IPS-NIHi11 (cell line): ENCODE measurements at regions not wholly inside any gene's neighbourhood (a gene's known extent, or its start where the extent isn't known, plus 50 kb on each side); places are given as distances from the start of the nearest gene placed in this dataset.

Source experiments
- DNase-seq: peaks from one replicate; pipeline ENCODE4 v3.0.0; 2012; ENCODE audit warnings: mixed read lengths, low spot score

DNA sequence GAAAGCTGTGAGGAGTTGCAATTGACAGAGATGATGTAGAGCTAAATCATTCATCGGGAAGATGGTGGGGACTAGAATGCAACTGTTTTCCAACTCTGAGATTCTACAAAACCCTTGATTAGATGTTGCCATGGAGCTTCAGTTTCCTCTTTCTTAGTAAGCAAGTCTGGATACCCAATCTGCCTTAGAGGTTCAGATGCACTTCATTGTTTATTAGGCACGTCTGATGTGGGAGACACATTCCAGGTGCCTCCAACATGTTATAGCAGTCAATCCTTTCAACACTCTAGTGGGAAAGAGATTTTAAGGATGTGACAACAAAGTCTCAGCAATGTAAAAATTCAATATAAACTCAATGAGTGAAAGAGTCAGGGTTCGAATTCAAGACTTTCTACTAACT is 291.3 kb upstream of the PHYHIPL start:
- no peak for DNase-seq

DNA sequence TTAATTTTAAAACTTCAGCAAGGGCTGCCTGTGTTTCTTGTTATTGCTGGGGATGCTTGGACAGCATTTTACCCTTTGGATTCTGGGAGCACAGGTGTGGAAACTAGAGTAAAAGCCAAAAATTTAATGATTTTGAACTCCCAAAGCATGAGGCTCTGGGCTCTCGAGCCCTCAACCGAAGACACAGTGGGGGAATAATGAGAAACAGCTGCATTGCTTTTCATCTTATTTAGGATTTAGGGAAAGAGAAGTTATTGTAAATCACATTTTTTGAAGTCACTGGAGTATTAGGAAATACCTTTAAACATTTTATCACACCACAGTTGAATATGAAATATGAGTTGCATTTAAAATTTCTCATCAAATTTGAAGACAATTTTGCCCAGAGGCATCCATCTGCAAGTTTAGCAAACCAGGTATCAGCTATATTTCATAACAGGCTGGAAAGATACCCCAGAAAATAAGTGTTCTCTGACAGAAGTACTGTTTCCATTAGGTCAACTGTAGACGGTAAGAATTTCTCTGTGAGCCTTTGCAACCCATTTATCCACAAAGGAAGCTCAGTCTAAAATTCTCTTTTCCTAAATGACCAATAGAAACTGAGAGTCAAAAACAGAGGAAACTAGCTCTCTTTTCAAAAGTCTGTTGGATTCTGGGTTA is 290.6 kb upstream of the PHYHIPL start:
- no peak for DNase-seq

DNA sequence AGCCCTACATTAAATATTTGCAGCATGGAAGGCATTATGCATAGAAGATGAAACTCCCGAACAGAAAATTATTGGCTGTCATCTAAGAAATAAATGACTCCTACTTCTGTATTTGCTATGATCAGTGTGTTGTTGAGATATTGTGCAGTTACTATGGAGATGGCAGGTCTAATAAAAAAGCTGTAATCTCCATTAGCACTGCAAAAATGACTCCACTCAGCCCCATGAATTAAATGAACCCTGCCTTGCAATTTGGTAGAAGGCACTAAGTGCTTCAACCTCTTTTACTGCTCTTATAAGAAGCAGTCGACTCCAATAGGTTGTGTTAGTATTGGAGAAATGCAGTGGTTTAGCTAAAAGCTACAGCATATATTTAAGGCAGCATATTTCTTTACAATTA is 290.0 kb upstream of the PHYHIPL start:
- no peak for DNase-seq

DNA sequence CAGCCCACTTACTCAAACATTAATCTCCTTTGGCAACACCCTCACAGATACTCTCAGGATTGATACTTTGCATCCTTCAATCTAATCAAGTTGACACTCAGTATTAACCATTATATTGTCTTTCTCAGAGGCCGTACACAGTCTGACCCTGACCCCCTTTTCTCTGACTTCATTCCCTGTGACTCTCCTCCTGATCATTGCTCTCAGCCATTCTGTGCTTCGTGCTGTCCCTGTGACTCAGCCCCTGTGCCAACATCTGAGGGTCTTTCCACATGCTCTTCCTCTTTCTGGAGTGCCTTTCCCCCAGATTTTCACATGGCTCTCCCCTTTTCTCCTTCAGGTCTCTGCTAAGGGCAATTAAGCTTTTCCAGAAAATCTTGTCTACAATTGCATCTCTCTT is 289.0 kb upstream of the PHYHIPL start:
- no peak for DNase-seq

DNA sequence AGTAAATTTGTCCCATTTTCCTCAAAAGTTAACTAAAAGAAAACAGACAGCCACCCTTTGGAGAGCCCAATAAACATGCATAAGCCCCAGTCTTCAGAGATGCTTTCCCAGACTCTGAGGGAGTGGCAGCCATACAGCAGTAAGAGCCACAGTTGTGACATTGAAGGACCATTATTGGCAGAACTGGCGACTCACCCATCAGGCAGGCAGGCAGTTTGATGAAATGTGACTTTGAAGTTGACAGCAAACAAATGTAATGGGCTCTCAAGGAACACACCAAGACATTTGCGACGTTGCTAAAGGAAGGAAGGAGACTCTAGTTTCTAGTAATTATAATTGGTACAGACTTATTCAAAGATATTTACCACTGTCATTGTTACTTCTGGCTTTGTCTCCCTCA is 287.5 kb upstream of the PHYHIPL start:
- DNase-seq: no peak

DNA sequence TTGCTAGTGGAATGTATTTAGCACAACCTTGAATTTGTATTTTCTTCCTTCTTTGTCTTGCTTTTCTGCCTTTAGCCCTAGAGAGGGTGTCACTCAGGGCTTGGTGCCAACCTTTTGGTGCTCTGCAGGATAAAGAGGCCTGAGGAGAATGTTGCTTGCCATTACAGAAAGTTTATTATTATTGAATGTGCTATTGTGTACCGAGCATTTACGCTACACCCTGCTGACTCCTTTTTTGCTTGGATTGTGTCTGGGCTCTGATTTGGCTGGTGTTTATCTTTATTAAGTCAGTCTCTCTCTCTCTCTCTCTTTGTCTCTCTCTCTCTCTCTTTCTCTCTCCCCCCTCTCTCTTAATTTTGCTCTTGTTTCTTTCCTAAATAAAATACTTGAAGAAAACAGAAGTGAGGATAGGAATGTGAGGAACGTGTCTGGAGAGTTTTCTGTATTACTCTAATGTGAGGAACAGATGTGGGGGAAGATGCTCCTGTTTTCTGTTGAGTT is 284.4 kb upstream of the PHYHIPL start:
- DNase-seq: no peak

DNA sequence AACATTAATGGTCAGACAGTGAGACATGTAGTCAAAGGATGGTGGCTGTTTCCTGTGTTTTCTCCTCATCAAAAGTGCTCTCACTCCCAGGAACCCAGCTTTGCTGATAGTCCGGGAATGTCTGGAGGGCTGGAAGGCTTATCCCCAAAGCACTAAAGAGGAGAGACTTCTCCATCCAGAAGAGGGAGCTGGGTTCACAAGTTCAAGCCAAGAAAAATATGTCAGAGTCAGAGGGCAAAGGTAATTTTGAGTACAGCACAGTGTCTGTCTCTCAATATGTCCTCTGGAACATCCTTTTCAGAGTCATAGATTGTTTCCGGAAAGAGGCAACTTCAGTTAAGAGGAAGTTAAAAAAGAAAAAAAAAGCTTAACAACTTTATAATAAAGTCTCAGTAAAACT is 281.5 kb upstream of the PHYHIPL start:
- DNase-seq: no peak

DNA sequence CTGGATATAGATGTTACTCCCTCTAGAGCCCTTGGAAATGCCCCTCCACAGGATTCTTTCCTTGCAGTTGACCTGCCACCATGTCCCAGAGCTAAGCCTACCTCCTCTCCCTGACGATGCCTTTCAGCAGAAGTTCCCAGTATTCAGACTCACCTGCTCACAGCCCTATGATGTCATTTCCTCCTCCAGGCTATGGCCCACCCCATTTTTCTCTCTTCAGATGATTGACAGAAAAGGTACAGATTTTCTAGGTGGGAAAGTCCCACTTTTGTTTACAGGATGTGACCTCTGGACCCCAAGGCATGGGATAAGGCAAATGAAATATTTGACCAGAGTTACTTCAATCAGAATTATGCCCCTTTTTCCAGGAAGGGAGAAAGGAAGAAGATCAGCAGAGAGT is 280.2 kb upstream of the PHYHIPL start:
- DNase-seq: no peak

DNA sequence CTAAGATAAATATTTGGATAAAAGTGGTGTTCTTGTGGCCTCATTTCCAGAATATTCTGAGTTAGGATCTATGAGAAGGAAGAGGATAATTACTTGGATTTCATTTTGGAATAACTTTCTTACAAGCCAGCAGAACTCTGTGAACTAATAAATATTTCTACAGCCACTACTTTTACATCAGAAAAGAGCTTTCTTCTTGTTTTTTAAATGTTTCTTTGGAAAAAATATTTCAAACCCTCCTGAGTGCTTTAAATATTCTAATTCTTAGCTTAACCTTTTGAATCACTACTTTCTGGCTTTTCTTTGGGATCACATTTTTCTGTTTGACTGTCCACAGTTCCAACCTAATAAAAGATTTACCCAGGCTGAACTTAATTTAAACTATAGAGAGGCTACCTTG is 279.2 kb upstream of the PHYHIPL start:
- no peak for DNase-seq

DNA sequence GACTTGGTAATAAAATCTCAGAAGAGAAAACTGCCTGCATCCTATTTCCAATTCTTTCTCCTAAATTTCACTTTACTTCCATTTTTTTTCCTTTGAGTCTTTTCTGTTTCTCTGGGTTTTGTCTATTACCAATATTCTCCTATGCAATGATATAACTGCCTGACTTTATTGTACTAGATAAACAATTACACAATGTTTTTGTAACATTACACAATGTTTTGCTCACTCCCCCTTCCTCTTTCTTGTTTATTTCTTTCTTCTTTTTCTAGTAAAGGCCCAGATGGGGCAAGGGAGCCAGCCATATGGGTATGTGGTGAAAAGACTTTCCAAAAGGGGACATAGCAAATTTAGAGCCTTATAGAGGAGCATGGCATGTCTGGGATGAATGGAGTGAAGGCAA is 278.7 kb upstream of the PHYHIPL start:
- DNase-seq: no peak

DNA sequence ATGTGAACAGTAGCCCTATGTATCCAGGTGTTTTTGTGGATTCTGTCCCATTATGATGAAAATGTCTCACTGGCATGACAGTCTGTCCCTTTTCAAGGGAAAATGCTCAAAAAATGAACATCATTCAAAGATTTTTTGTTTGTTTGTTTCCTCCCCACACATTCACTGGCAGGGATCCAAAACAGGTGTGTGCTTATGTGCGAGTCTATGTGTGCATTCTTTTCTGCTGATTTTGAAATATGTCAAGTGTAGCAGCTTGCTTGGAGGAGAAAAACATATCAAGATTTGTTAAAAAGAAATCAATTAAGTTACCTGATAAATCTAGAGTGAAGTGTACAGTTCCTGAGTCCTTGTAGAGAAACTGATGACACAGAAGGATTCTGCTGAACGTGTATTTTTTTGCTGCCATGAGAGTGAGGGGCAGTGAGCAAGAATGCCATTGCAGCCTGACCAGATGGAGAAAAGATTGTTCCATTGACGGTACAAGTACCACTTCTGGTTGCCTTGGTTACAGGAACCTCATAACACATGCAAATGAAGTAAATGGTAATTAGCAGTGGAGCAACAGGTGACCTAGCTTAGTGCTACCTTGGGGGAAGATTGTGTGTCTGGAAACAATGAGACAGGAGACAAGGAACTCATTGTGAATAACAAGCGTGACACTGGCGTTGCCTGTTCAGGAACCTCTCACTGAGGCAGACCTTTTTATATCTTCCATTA is 277.4 kb upstream of the PHYHIPL start:
- no peak for DNase-seq

DNA sequence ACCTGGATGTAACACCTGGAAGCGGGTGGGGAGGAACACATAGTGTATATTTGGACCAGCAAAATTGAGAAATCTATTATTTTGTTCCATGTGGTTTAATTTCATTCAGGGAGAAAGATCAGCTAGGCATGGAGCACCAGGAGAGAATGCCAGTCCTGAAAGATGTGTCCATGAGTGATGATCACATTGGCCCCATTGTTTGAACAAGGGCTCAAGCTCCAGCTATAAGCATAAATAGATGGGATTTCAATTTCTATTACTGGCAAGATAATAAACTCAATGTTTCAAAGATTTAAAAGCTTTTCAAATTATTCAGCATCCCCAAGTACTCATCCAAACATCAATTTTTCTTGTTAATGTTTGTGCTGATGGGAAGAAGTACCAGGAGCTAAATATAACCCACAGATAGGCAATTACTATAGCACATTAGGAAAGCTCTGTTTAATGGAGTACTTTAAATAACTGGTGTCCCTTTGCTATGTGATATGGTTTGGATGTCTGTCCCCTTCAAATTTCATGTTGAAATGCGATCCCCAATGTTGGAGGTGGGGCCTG is 275.3 kb upstream of the PHYHIPL start:
- DNase-seq: no peak

DNA sequence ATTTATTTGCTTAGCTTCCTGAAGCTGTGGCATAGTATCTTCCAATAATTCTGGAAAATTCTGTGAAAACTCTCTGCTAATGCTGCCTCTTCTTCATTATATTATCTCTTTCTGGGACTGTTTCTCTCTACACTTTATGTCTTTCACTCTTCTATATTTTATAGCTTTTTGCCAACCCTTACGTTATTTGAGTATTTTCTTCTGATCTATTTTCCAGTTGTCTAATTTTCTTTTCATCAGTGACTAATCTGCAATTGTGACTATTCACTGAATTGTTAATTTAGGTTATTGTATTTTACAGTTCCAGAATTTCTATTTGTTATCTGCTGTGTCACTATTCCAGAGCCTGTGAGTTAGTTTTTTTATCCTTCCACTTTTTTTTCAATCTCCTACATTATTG is 273.4 kb upstream of the PHYHIPL start:
- DNase-seq: no peak

DNA sequence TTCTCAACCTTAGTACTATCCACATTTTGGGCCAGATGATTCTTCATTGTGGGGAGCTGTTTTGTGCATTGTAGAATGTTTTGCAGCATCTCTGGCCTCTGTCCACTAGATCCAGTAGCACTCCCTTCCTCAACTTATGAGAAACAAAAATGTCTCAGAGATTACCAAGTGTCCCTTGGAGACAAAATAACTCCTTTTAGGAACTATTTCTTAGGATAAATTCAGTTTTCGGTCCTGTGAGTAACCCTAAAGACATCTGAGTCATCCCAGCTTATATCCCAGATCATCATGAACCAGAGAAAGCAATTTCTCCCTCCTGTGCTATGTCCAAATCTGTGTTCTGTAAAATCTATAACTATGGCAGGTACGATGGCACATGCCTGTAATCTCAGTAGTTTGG is 266.6 kb upstream of the PHYHIPL start:
- DNase-seq: no peak

DNA sequence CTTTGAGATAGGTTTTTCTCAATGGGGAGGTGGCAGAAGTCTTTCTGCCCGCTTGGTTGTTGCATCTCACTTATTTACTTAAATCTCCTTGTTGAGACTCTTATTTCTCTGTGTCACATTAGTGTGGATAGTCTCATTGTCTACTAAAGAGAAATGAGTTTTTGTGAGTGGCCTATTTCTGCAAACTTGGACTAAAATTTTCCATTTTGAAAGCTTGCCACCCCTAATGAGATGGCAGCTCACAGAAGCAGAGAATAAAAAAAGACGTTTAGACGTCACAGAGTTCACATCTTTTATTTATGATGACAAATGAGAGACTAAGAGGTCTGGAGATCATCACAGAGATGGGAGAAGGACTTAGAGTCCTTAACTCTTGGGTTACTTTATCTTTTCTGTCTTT is 262.7 kb upstream of the PHYHIPL start:
- no peak for DNase-seq

DNA sequence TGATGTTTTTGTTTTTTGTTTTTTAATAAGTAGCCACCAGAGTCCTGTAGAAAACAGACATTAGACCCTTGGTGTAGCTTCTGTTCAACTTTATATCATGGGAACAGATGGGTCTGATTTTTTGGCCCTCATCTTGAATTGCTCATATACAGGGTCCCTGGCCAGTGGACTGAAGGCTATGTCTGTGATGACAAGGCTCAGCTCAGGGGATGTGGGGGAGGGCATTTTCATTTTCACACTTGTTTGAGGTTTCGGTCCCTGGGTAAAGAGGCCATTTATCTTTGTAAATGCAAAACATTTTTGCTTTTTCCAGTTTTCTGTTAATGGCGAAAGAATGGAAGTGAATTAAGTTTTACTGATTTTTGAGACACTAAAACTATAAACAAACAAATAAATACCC is 257.6 kb upstream of the PHYHIPL start:
- DNase-seq: no peak

DNA sequence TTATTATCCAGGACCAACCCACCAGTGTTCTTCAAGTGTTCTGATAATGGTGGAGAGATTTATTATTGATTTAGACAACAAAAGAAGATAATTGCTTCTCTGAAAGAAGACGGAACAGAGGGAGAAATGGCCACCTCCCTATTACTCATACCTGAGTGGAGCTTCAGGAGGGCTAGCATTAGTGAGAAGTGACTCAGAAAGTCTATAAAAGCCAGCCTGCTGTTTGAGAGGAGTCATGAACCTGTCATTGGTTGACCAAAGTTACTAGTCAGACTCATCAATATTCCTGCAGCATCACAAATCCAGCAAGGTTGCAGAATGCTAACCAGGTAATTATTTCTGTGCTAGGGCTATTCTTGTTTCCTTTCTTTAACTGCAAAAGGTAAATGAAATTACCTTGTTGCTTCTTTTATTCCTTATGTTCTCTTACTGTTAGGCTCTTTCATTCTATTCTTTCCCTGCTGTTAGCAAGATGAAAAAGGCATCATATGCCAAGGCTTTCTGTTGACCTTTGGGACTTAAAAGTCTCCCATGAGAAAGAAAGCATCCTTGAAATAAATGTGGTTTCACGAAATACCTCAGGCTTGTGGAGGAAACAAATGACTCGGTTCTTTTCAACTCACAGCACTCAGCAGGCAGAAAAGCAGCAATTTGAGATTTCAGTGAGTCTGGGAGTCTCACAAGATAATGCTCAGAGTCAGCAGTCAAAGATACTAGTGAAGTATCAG is 256.4 kb upstream of the PHYHIPL start:
- no peak for DNase-seq

DNA sequence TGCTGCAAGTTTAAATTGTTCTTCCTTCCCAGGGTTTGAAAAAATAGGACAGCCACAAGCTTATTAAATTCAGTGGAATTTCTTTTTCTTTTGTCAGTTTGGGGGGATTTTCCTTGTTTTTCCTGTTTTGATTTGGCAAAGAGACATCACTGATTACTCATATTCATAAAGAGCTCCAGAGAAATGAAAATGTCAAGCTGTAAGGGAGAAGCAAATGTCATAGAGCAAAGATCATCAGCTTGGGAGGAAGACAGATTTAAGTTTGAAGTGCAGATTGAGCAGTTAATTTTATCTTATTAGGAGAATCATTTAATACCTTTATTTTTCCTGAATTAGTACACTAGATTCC is 255.8 kb upstream of the PHYHIPL start:
- no peak for DNase-seq

DNA sequence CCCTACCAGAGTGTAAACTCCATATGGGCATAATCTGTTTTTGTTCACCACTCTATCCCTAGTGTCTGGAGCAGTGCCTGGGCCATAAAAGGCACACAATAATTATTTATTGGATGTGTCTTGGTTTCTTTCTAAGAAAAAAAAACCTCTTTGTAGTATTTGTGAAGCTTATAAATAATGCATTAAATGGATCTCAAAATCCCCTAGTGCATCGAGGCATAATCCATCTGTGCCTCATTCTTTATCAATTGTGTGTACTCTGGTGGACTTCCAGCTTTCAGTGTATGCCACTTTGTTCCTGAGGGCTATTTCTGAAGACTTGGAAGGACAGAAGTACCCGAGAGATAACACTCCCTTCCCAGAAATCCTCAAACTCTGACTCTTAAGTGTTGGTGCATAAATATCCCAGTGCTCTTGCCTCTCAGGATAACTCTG is 255.0 kb upstream of the PHYHIPL start:
- DNase-seq: no peak

DNA sequence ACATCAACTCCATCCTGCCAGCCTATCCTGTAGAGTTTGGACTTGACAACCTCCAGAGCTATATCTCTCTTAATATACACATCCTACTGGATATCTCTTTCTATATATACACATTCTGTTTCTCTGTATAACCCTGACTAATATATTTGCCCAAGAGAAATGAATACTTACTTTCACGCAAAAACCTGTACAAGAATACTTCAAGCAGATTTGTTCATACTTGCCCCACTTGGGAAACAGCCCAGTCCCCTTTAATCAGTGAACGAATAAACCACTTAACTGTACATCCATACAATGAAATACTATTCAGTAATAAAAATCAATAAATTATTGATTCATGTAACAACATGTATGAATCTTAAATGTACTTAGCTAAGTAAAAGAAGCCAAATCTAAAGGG is 251.1 kb upstream of the PHYHIPL start:
- no peak for DNase-seq

DNA sequence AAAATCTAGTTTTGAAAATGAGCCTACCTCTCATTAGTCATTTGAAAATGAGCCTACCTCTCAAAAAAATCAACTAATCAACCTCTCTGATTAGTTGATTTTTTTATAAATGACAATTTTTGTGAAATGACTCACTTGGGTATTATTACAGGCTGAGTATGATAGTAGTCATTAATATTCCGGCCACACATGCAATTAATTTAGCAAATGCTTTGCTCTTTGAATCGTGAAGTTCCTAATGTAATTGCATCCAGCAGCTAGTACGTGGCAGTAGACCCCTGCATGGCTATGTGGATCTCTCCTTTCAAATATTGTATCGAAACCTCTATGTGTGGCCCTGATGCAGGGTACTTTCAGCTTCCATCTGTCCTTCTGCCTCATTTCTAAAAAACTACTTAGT is 245.9 kb upstream of the PHYHIPL start:
- DNase-seq: no peak

DNA sequence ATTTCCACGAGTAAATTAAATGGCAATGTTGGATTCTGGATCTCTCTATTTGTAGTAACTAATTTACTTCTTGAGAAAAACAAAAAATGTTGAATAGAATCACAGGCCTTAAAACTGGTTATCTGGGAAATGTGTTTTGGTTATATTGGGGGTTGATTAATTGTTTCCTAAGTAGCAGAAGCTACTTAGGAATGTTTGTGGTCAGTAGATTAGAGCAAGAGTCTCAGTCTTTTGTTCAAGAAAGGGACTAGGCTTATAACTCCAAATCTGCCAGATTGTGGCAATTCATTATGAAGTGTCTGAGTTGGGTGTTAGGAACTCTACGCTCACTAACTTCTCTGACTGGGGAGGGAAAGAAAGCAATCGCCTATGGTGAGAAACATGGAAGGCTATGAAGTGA is 244.3 kb upstream of the PHYHIPL start:
- no peak for DNase-seq
